HG02973 (cell line): ENCODE measurements at regions not wholly inside any gene's neighbourhood (a gene's known extent, or its start where the extent isn't known, plus 50 kb on each side); places are given as distances from the start of the nearest gene placed in this dataset.
"Not testable (repeated sequence)": the region's sequence is repeated elsewhere in the genome, so short reads cannot be mapped to it uniquely, and the experiment has no call there.

Source experiments
- ATAC-seq: cut with Tn5 transposase; IDR thresholded peaks from one replicate; pipeline ENCODE4 v1.9.1; 2021; ENCODE audit warnings: moderate library complexity; ENCODE audit not compliant: unreplicated experiment

GRCh38 chr11:16605894-16606783, 132.3 kb upstream of the C11orf58 start:
- peak; percentile 83 for ATAC-seq

- no peak for ATAC-seq
These were observed 133.0 kb upstream of the C11orf58 start for GRCh38 chr11:16605389-16605893.

GRCh38 chr11:16604794-16605388, 133.6 kb upstream of the C11orf58 start:
- no peak for ATAC-seq

GRCh38 chr11:16603890-16604793, 134.3 kb upstream of the C11orf58 start:
- no peak for ATAC-seq

GRCh38 chr11:16603245-16603644, 135.2 kb upstream of the C11orf58 start:
- ATAC-seq = no peak

GRCh38 chr11:16598906-16599305, 139.5 kb upstream of the C11orf58 start:
- ATAC-seq = no peak

GRCh38 chr11:16598032-16598431, 140.4 kb upstream of the C11orf58 start:
- no peak for ATAC-seq

- ATAC-seq = no peak
These were observed 142.2 kb upstream of the C11orf58 start for GRCh38 chr11:16596231-16596630.

- no peak for ATAC-seq
These were observed 147.3 kb upstream of the C11orf58 start for GRCh38 chr11:16591157-16591556.

- ATAC-seq = no peak
These were observed 150.8 kb upstream of the C11orf58 start for GRCh38 chr11:16587670-16588069.

GRCh38 chr11:16584569-16584968, 153.9 kb upstream of the C11orf58 start:
- no peak for ATAC-seq

GRCh38 chr11:16581078-16581477, 157.4 kb upstream of the C11orf58 start:
- not testable (repeated sequence) for ATAC-seq

- no peak for ATAC-seq
These were observed 161.0 kb upstream of the C11orf58 start for GRCh38 chr11:16577490-16577889.

- ATAC-seq = not testable (repeated sequence)
These were observed 163.6 kb upstream of the C11orf58 start for GRCh38 chr11:16574889-16575288.

GRCh38 chr11:16572945-16573344, 165.5 kb upstream of the C11orf58 start:
- no peak for ATAC-seq

GRCh38 chr11:16561150-16561549, 177.3 kb upstream of the C11orf58 start:
- no peak for ATAC-seq

- ATAC-seq = no peak
These were observed 180.0 kb upstream of the C11orf58 start for GRCh38 chr11:16558494-16558893.

GRCh38 chr11:16555956-16556355, 182.5 kb upstream of the C11orf58 start:
- ATAC-seq = no peak

- ATAC-seq = no peak
These were observed 184.1 kb upstream of the C11orf58 start for GRCh38 chr11:16554361-16554760.

- ATAC-seq = no peak
These were observed 190.6 kb upstream of the C11orf58 start for GRCh38 chr11:16547879-16548278.

GRCh38 chr11:16543642-16544041, 187.3 kb upstream of the SOX6 start:
- ATAC-seq = no peak
